HEK293 (cell line): ENCODE measurements at regions not wholly inside any gene's neighbourhood (a gene's known extent, or its start where the extent isn't known, plus 50 kb on each side); places are given as distances from the start of the nearest gene placed in this dataset.

Experiments
- CTCF ChIA-PET: fragments of 350-600 bp; formaldehyde crosslinking; extraction: SDS; loops from one replicate; lab custom pipeline; 2021; ENCODE audit warnings: antibody characterized with exemption; lab: Yijun Ruan, JAX
- POLR2A ChIA-PET: fragments of 300-600 bp; formaldehyde crosslinking; extraction: SDS; loops from one replicate; lab custom pipeline; 2020; ENCODE audit warnings: antibody characterized with exemption, inconsistent platforms; lab: Yijun Ruan, JAX
- H3K27ac ChIP-seq: fragments of 200-500 bp; sonication (Bioruptor generic); 2 replicates; pipeline ENCODE4 v1.5.1; 2014; ENCODE audit warnings: low read depth, low read length, control low read depth, inconsistent platforms; ENCODE audit errors: extremely low read depth
- H3K36me3 ChIP-seq, 2 experiments: fragments of 200-500 bp in 1 of 2; sonication (Bioruptor generic) in 1 of 2; 1 replicate in 1 of 2; 2 replicates in 1 of 2; pipeline ENCODE4 v1.5.1; 2014 to 2017; ENCODE audit warnings: inconsistent platforms in 2 of 2, low read length in 2 of 2; ENCODE audit not compliant: control insufficient read depth in 2 of 2, insufficient read depth in 1 of 2
- H3K4me1 ChIP-seq: fragments of 200-500 bp; sonication (Bioruptor generic); 2 replicates; pipeline ENCODE4 v1.5.1; 2014; ENCODE audit warnings: mild to moderate bottlenecking, low read length, inconsistent platforms; ENCODE audit not compliant: control insufficient read depth, insufficient read depth
- H3K4me3 ChIP-seq: 2 replicates; pipeline ENCODE4 v1.5.1; 2011; ENCODE audit warnings: low read depth, mild to moderate bottlenecking, control low read depth, low read length, moderate library complexity
- H3K9me3 ChIP-seq: fragments of 200-500 bp; sonication (Bioruptor generic); 2 replicates; pipeline ENCODE4 v1.5.1; 2014; ENCODE audit warnings: low read depth, low read length, inconsistent platforms; ENCODE audit not compliant: control insufficient read depth, insufficient read depth
- GLIS2 ChIP-seq: fragments of 450-650 bp; formaldehyde crosslinking; IDR thresholded peaks from 2 replicates; pipeline ENCODE4 v1.5.1; 2016; ENCODE audit warnings: missing biosample characterization, missing genetic modification characterization
- OSR2 ChIP-seq: fragments of 450-650 bp; formaldehyde crosslinking; IDR thresholded peaks from 2 replicates; pipeline ENCODE4 v1.5.1; 2016; ENCODE audit warnings: missing biosample characterization, missing genetic modification characterization
- SETDB1 ChIP-seq: IDR thresholded peaks from one replicate; pipeline ENCODE4 v1.6.1; 2017; ENCODE audit warnings: mild to moderate bottlenecking, low read length, moderate library complexity, mixed read lengths; ENCODE audit not compliant: insufficient read length
- SP7 ChIP-seq: fragments of 450-650 bp; formaldehyde crosslinking; IDR thresholded peaks from 2 replicates; pipeline ENCODE4 v1.5.1; 2016; ENCODE audit warnings: missing biosample characterization, missing genetic modification characterization
- TRIM28 ChIP-seq: IDR thresholded peaks from 2 replicates; pipeline ENCODE4 v1.6.1; 2011; ENCODE audit warnings: low read length, control low read depth, borderline replicate concordance
- ZFP37 ChIP-seq: fragments of 450-650 bp; formaldehyde crosslinking; IDR thresholded peaks from 2 replicates; pipeline ENCODE4 v1.5.1; 2016; ENCODE audit warnings: missing biosample characterization, missing genetic modification characterization
- ZFP69B ChIP-seq: fragments of 450-650 bp; formaldehyde crosslinking; IDR thresholded peaks from 2 replicates; pipeline ENCODE4 v1.5.1; 2016; ENCODE audit warnings: missing biosample characterization, missing genetic modification characterization
- ZNF114 ChIP-seq: fragments of 450-650 bp; formaldehyde crosslinking; IDR thresholded peaks from 2 replicates; pipeline ENCODE4 v1.5.0; 2017; ENCODE audit warnings: missing biosample characterization, missing genetic modification characterization
- ZNF140 ChIP-seq: fragments of 450-650 bp; formaldehyde crosslinking; IDR thresholded peaks from 2 replicates; pipeline ENCODE4 v1.5.1; 2016; ENCODE audit warnings: missing biosample characterization, missing genetic modification characterization
- ZNF169 ChIP-seq: fragments of 450-650 bp; formaldehyde crosslinking; IDR thresholded peaks from 2 replicates; pipeline ENCODE4 v1.5.1; 2016; ENCODE audit warnings: missing biosample characterization, missing genetic modification characterization
- ZNF174 ChIP-seq: fragments of 450-650 bp; formaldehyde crosslinking; IDR thresholded peaks from 2 replicates; pipeline ENCODE4 v1.5.0; 2017; ENCODE audit warnings: missing biosample characterization, mild to moderate bottlenecking, missing genetic modification characterization
- ZNF214 ChIP-seq: fragments of 450-650 bp; formaldehyde crosslinking; IDR thresholded peaks from 2 replicates; pipeline ENCODE4 v1.5.1; 2017; ENCODE audit warnings: missing biosample characterization, mild to moderate bottlenecking, missing genetic modification characterization, borderline replicate concordance
- ZNF266 ChIP-seq: fragments of 450-650 bp; formaldehyde crosslinking; IDR thresholded peaks from 2 replicates; pipeline ENCODE4 v1.5.1; 2016; ENCODE audit warnings: missing biosample characterization, missing genetic modification characterization, low read depth
- ZNF302 ChIP-seq: fragments of 450-650 bp; formaldehyde crosslinking; IDR thresholded peaks from 2 replicates; pipeline ENCODE4 v1.5.1; 2016; ENCODE audit warnings: missing biosample characterization, missing genetic modification characterization, low read depth
- ZNF354C ChIP-seq: fragments of 450-650 bp; formaldehyde crosslinking; IDR thresholded peaks from 2 replicates; pipeline ENCODE4 v1.5.1; 2016; ENCODE audit warnings: missing biosample characterization, missing genetic modification characterization, low read depth, borderline replicate concordance
- ZNF391 ChIP-seq: fragments of 450-650 bp; formaldehyde crosslinking; IDR thresholded peaks from 2 replicates; pipeline ENCODE4 v1.5.1; 2016; ENCODE audit warnings: low read depth, missing biosample characterization, missing genetic modification characterization, borderline replicate concordance
- ZNF514 ChIP-seq: fragments of 450-650 bp; formaldehyde crosslinking; IDR thresholded peaks from 2 replicates; pipeline ENCODE4 v1.5.1; 2016; ENCODE audit warnings: missing biosample characterization, missing genetic modification characterization
- ZNF585B ChIP-seq: fragments of 450-650 bp; formaldehyde crosslinking; IDR thresholded peaks from 2 replicates; pipeline ENCODE4 v1.5.1; 2016; ENCODE audit warnings: missing biosample characterization, missing genetic modification characterization
- ZNF658 ChIP-seq: fragments of 450-650 bp; formaldehyde crosslinking; IDR thresholded peaks from 2 replicates; pipeline ENCODE4; 2016; ENCODE audit warnings: missing biosample characterization, missing genetic modification characterization
- ZNF76 ChIP-seq: fragments of 450-650 bp; formaldehyde crosslinking; IDR thresholded peaks from 2 replicates; pipeline ENCODE4; 2016; ENCODE audit warnings: low read depth, missing biosample characterization, missing genetic modification characterization, borderline replicate concordance
- TF ChIP-seq, protein P1 (sequence below): fragments of 450-650 bp; formaldehyde crosslinking; IDR thresholded peaks from 2 replicates; pipeline ENCODE4 v1.5.1; 2016; ENCODE audit warnings: missing biosample characterization, missing genetic modification characterization
- TF ChIP-seq, protein P2 (sequence below): fragments of 450-650 bp; formaldehyde crosslinking; conservative IDR thresholded peaks from 2 replicates; pipeline ENCODE4 v1.5.1; 2016; ENCODE audit warnings: low read depth, missing biosample characterization, missing genetic modification characterization
- TF ChIP-seq, protein P3 (sequence below): fragments of 450-650 bp; formaldehyde crosslinking; IDR thresholded peaks from 2 replicates; pipeline ENCODE4 v1.5.1; 2016; ENCODE audit warnings: missing biosample characterization, missing genetic modification characterization
- TF ChIP-seq, protein P4 (sequence below): fragments of 450-650 bp; formaldehyde crosslinking; IDR thresholded peaks from 2 replicates; pipeline ENCODE4 v1.5.1; 2017; ENCODE audit warnings: missing biosample characterization, missing genetic modification characterization
- TF ChIP-seq, protein P5 (sequence below): fragments of 450-650 bp; formaldehyde crosslinking; IDR thresholded peaks from 2 replicates; pipeline ENCODE4 v1.5.1; 2016; ENCODE audit warnings: missing biosample characterization, missing genetic modification characterization

DNA sequence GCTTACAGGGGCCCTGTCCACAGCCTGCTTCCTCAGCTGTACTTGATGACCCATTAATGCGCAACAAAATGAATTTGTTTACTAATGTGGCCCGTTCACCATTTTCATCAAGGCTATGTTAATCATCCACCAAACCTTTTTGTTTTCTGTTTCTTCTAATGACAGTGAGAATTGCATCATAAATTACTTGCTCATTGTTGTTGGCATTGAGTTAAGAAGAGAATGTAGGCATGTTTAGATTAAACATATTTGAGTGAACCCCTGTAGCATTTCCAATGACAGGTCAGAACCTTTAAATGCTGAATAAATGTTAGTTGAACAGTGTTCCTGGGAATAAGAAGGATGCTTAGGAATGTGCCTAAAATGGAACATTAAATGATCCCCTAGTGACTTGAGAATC, 183.4 kb downstream of the SPRY1 start:
- no peak overlapping the region for H3K27ac ChIP-seq
- POLR2A ChIA-PET = no interaction called here
- H3K4me3 ChIP-seq = no peak overlapping the region
- CTCF ChIA-PET = no interaction called here
- no peaks in the 10 kb centered on the region for H3K9me3 ChIP-seq
- H3K4me1 ChIP-seq = no peaks in the 10 kb centered on the region
- TF ChIP-seq ZNF514 (tag by site-specific recombination) (no peak), ZFP69B (tag by site-specific recombination) (no peak), ZNF174 (no peak), ZNF214 (tag by site-specific recombination) (no peak), ZNF76 (tag by site-specific recombination) (no peak), ZFP37 (tag by site-specific recombination) (no peak), ZNF140 (tag by site-specific recombination) (no peak), SP7 (tag by site-specific recombination) (no peak)
- TF ChIP-seq, protein P1, sequence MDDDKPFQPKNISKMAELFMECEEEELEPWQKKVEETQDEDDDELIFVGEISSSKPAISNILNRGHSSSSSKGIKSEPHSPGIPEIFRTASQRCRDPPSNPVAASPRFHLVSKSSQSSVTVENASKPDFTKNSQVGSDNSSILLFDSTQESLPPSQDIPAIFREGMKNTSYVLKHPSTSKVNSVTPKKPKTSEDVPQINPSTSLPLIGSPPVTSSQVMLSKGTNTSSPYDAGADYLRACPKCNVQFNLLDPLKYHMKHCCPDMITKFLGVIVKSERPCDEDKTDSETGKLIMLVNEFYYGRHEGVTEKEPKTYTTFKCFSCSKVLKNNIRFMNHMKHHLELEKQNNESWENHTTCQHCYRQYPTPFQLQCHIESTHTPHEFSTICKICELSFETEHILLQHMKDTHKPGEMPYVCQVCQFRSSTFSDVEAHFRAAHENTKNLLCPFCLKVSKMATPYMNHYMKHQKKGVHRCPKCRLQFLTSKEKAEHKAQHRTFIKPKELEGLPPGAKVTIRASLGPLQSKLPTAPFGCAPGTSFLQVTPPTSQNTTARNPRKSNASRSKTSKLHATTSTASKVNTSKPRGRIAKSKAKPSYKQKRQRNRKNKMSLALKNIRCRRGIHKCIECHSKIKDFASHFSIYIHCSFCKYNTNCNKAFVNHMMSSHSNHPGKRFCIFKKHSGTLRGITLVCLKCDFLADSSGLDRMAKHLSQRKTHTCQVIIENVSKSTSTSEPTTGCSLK = no peak
- TF ChIP-seq, protein P2, sequence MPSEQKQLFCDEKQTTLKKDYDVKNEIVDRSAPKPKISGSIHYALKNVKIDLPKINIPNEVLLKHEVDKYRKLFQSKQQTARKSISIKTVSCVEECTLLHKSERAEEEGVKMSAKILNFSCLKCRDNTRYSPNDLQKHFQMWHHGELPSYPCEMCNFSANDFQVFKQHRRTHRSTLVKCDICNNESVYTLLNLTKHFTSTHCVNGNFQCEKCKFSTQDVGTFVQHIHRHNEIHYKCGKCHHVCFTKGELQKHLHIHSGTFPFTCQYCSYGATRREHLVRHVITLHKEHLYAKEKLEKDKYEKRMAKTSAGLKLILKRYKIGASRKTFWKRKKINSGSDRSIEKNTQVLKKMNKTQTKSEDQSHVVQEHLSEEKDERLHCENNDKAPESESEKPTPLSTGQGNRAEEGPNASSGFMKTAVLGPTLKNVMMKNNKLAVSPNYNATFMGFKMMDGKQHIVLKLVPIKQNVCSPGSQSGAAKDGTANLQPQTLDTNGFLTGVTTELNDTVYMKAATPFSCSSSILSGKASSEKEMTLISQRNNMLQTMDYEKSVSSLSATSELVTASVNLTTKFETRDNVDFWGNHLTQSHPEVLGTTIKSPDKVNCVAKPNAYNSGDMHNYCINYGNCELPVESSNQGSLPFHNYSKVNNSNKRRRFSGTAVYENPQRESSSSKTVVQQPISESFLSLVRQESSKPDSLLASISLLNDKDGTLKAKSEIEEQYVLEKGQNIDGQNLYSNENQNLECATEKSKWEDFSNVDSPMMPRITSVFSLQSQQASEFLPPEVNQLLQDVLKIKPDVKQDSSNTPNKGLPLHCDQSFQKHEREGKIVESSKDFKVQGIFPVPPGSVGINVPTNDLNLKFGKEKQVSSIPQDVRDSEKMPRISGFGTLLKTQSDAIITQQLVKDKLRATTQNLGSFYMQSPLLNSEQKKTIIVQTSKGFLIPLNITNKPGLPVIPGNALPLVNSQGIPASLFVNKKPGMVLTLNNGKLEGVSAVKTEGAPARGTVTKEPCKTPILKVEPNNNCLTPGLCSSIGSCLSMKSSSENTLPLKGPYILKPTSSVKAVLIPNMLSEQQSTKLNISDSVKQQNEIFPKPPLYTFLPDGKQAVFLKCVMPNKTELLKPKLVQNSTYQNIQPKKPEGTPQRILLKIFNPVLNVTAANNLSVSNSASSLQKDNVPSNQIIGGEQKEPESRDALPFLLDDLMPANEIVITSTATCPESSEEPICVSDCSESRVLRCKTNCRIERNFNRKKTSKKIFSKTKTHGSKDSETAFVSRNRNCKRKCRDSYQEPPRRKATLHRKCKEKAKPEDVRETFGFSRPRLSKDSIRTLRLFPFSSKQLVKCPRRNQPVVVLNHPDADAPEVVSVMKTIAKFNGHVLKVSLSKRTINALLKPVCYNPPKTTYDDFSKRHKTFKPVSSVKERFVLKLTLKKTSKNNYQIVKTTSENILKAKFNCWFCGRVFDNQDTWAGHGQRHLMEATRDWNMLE (tag by site-specific recombination) = no peak
- H3K36me3 ChIP-seq = no peaks in the 10 kb centered on the region

DNA sequence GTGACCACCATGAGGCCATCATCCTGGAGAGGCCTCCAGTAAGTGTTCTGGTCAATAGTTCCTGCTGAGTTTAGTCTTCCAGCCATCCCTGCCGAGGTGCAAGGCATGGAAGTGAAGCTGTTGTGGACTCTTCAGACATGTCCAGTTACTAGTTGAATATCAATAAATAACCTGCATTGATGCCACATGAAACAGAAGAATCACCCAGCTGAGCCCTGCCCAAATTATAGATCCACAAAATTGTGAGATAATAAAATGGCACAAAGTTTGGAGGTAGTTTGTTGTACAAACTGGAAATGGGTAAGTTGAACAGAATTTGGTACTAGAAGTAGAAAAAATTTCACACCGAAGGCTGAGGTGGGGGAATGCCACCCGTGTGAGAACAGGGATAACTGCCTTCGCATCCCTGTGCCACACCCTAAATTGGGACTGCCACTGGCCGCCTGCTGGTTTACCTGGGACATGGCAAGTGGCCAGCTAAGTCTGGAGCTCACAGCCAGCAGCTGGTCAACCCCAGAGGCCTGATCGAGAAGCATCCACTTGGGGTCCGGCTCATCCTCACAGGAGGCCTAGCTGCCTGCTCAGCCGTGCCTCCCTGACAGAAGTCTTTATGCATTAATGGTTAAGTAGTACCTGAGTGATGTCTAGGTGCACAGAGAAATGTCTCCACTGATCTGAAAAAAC, 184.5 kb downstream of the SPRY1 start:
- ChIA-PET CTCF (interaction anchor here (1.0 kb wide), 1 partner anchor 13 kb away, joined by 3 read pairs; no protein-coding TSS in a partner anchor), POLR2A (no interaction called here)
- Histone ChIP-seq H3K4me1 (no peaks in the 10 kb centered on the region), H3K9me3 (no peaks in the 10 kb centered on the region), H3K36me3 (no peaks in the 10 kb centered on the region), H3K27ac (no peak overlapping the region), H3K4me3 (no peak overlapping the region)
- TF ChIP-seq SP7 (tag by site-specific recombination) (no peak), GLIS2 (no peak), ZNF140 (tag by site-specific recombination) (no peak), SETDB1 (peak; percentile 87), ZNF585B (tag by site-specific recombination) (no peak), ZNF354C (tag by site-specific recombination) (no peak), ZNF302 (tag by site-specific recombination) (no peak), ZNF114 (no peak), ZNF169 (tag by site-specific recombination) (no peak), OSR2 (tag by site-specific recombination) (no peak), TRIM28 (peak; percentile 69; the same call in 1 of the 2 replicates), ZNF266 (no peak), ZNF391 (tag by site-specific recombination) (no peak), ZNF658 (no peak)
- TF ChIP-seq, protein P3, sequence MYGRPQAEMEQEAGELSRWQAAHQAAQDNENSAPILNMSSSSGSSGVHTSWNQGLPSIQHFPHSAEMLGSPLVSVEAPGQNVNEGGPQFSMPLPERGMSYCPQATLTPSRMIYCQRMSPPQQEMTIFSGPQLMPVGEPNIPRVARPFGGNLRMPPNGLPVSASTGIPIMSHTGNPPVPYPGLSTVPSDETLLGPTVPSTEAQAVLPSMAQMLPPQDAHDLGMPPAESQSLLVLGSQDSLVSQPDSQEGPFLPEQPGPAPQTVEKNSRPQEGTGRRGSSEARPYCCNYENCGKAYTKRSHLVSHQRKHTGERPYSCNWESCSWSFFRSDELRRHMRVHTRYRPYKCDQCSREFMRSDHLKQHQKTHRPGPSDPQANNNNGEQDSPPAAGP = no peak
- TF ChIP-seq, protein P4, sequence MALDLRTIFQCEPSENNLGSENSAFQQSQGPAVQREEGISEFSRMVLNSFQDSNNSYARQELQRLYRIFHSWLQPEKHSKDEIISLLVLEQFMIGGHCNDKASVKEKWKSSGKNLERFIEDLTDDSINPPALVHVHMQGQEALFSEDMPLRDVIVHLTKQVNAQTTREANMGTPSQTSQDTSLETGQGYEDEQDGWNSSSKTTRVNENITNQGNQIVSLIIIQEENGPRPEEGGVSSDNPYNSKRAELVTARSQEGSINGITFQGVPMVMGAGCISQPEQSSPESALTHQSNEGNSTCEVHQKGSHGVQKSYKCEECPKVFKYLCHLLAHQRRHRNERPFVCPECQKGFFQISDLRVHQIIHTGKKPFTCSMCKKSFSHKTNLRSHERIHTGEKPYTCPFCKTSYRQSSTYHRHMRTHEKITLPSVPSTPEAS (tag by site-specific recombination) = no peak
- TF ChIP-seq, protein P5, sequence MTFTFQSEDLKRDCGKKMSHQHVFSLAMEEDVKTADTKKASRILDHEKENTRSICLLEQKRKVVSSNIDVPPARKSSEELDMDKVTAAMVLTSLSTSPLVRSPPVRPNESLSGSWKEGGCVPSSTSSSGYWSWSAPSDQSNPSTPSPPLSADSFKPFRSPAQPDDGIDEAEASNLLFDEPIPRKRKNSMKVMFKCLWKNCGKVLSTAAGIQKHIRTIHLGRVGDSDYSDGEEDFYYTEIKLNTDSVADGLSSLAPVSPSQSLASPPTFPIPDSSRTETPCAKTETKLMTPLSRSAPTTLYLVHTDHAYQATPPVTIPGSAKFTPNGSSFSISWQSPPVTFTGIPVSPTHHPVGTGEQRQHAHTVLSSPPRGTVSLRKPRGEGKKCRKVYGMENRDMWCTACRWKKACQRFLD = no peak
